ENCODE measurements at regions not wholly inside any gene's neighbourhood (a gene's known extent, or its start where the extent isn't known, plus 50 kb on each side); places are given as distances from the start of the nearest gene placed in this dataset.

DNA sequence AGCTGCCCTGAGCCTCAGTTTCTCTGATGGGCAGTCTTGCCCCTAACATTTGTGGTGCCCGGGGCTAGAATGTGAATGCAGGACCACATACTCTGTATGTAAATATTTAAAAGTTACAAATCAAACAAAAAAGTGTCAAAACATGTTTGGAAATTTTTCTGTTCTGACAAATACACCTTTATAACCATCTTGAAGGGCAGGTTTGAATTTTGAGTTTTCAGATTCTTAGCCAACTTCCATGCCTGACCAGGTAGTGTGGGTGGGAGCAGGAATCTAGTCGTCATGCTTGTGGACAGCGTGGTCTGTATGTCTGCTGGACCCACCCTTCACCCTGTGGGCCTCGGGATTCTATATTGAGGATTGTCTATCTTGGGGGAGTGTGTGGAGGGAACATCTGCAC lies 325.1 kb downstream of the SOX4 start:
- WGBS: 78% methylated on average over 4 of the region's 4 CpGs
- peaks cover 0 to 1% (median 0%) of the 10 kb centered on the region in 4 donors for H3K4me1 ChIP-seq (ENCODE audit: control insufficient read depth in 4 of 4, insufficient read depth in 4 of 4, low read length in 3 of 4)
- DNase-seq (ENCODE audit: low spot score): no peak
- peaks cover 0 to 2% (median 0%) of the 10 kb centered on the region in 4 donors for H3K27me3 ChIP-seq (ENCODE audit: control insufficient read depth in 4 of 4, insufficient read depth in 4 of 4, low read length in 3 of 4)
- H3K9me3 ChIP-seq (ENCODE audit: control insufficient read depth in 4 of 4, low read length in 3 of 4): no peaks in the 10 kb centered on the region
- no peak overlapping the region for H3K27ac ChIP-seq (ENCODE audit: low read depth in 1 of 2, low read length in 2 of 2)
- no peak overlapping the region for H3K4me3 ChIP-seq (ENCODE audit: low read depth in 1 of 3, low read length in 3 of 3)
- no peak overlapping the region for H3K9ac ChIP-seq (ENCODE audit: low read depth in 1 of 2, low read length in 2 of 2)
- H3K36me3 ChIP-seq (ENCODE audit: control insufficient read depth in 4 of 4, insufficient read depth in 3 of 4, low read depth in 1 of 4, low read length in 3 of 4): no peaks in the 10 kb centered on the region
- TF ChIP-seq FOXA1 (IDR thresholded peaks at IDR 0.05): no peak
- no peak for TF ChIP-seq JUND (IDR thresholded peaks at IDR 0.05)
- TF ChIP-seq HNF4A (conservative IDR thresholded peaks at IDR 0.05): no peak
- no peak for TF ChIP-seq SP1 (IDR thresholded peaks at IDR 0.05)
- TF ChIP-seq EGR1 (IDR thresholded peaks at IDR 0.05; ENCODE audit: low read depth in 2 of 2): no peak
- TF ChIP-seq, protein P1, sequence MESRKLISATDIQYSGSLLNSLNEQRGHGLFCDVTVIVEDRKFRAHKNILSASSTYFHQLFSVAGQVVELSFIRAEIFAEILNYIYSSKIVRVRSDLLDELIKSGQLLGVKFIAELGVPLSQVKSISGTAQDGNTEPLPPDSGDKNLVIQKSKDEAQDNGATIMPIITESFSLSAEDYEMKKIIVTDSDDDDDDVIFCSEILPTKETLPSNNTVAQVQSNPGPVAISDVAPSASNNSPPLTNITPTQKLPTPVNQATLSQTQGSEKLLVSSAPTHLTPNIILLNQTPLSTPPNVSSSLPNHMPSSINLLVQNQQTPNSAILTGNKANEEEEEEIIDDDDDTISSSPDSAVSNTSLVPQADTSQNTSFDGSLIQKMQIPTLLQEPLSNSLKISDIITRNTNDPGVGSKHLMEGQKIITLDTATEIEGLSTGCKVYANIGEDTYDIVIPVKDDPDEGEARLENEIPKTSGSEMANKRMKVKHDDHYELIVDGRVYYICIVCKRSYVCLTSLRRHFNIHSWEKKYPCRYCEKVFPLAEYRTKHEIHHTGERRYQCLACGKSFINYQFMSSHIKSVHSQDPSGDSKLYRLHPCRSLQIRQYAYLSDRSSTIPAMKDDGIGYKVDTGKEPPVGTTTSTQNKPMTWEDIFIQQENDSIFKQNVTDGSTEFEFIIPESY (IDR thresholded peaks at IDR 0.05): no peak
- no peak for TF ChIP-seq RXRA (IDR thresholded peaks at IDR 0.05)
- TF ChIP-seq HNF4G (IDR thresholded peaks at IDR 0.05): no peak
- TF ChIP-seq, protein P2, sequence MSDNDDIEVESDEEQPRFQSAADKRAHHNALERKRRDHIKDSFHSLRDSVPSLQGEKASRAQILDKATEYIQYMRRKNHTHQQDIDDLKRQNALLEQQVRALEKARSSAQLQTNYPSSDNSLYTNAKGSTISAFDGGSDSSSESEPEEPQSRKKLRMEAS (IDR thresholded peaks at IDR 0.05): no peak

DNA sequence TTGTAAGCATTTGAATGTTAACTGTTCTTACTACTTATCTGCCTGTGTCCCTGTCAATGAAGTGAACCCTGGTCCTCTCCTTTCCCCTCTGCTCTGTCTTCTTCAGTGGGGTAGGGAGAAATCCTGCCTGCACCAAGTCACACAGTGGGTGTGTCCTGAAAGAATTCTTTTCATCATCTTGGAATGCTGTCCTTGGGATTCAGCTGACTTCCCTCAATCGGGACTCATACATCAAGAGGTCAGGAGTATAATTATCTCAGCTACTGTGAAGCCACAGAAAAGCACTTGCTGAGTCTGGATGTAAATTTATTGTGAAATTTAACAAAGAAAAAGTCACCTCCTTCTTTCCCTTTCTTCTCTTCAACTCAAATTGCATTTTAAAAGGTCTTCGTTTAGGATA lies 328.5 kb downstream of the SOX4 start:
- WGBS: 57% methylated on average over 2 of the region's 2 CpGs
- DNase-seq (ENCODE audit: low spot score): no peak
- Histone ChIP-seq H3K27me3 (ENCODE audit: control insufficient read depth in 4 of 4, insufficient read depth in 4 of 4, low read length in 3 of 4) (peaks cover 0 to 2% (median 0%) of the 10 kb centered on the region in 4 donors), H3K4me3 (ENCODE audit: low read depth in 1 of 3, low read length in 3 of 3) (no peak overlapping the region), H3K9ac (ENCODE audit: low read depth in 1 of 2, low read length in 2 of 2) (no peak overlapping the region), H3K36me3 (ENCODE audit: control insufficient read depth in 4 of 4, insufficient read depth in 3 of 4, low read depth in 1 of 4, low read length in 3 of 4) (no peaks in the 10 kb centered on the region), H3K27ac (ENCODE audit: low read depth in 1 of 2, low read length in 2 of 2) (no peak overlapping the region), H3K9me3 (ENCODE audit: control insufficient read depth in 4 of 4, low read length in 3 of 4) (no peaks in the 10 kb centered on the region), H3K4me1 (ENCODE audit: control insufficient read depth in 4 of 4, insufficient read depth in 4 of 4, low read length in 3 of 4) (no peaks in the 10 kb centered on the region)
- TF ChIP-seq RAD21 (IDR thresholded peaks at IDR 0.05) (no peak), EGR1 (IDR thresholded peaks at IDR 0.05; ENCODE audit: low read depth in 2 of 2) (no peak), HNF4G (IDR thresholded peaks at IDR 0.05) (no peak), TAF1 (conservative IDR thresholded peaks at IDR 0.05) (no peak), RXRA (IDR thresholded peaks at IDR 0.05) (no peak), FOXA2 (IDR thresholded peaks at IDR 0.05) (no peak), HNF4A (conservative IDR thresholded peaks at IDR 0.05) (no peak), SP1 (IDR thresholded peaks at IDR 0.05) (no peak), FOXA1 (IDR thresholded peaks at IDR 0.05) (no peak), NR2F2 (IDR thresholded peaks at IDR 0.05) (no peak), JUND (IDR thresholded peaks at IDR 0.05) (no peak)
- TF ChIP-seq, protein P3, sequence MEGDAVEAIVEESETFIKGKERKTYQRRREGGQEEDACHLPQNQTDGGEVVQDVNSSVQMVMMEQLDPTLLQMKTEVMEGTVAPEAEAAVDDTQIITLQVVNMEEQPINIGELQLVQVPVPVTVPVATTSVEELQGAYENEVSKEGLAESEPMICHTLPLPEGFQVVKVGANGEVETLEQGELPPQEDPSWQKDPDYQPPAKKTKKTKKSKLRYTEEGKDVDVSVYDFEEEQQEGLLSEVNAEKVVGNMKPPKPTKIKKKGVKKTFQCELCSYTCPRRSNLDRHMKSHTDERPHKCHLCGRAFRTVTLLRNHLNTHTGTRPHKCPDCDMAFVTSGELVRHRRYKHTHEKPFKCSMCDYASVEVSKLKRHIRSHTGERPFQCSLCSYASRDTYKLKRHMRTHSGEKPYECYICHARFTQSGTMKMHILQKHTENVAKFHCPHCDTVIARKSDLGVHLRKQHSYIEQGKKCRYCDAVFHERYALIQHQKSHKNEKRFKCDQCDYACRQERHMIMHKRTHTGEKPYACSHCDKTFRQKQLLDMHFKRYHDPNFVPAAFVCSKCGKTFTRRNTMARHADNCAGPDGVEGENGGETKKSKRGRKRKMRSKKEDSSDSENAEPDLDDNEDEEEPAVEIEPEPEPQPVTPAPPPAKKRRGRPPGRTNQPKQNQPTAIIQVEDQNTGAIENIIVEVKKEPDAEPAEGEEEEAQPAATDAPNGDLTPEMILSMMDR (IDR thresholded peaks at IDR 0.05; ENCODE audit: low read depth, low read length, missing input control): no peak
- TF ChIP-seq, protein P1 (IDR thresholded peaks at IDR 0.05): no peak
- TF ChIP-seq, protein P4, sequence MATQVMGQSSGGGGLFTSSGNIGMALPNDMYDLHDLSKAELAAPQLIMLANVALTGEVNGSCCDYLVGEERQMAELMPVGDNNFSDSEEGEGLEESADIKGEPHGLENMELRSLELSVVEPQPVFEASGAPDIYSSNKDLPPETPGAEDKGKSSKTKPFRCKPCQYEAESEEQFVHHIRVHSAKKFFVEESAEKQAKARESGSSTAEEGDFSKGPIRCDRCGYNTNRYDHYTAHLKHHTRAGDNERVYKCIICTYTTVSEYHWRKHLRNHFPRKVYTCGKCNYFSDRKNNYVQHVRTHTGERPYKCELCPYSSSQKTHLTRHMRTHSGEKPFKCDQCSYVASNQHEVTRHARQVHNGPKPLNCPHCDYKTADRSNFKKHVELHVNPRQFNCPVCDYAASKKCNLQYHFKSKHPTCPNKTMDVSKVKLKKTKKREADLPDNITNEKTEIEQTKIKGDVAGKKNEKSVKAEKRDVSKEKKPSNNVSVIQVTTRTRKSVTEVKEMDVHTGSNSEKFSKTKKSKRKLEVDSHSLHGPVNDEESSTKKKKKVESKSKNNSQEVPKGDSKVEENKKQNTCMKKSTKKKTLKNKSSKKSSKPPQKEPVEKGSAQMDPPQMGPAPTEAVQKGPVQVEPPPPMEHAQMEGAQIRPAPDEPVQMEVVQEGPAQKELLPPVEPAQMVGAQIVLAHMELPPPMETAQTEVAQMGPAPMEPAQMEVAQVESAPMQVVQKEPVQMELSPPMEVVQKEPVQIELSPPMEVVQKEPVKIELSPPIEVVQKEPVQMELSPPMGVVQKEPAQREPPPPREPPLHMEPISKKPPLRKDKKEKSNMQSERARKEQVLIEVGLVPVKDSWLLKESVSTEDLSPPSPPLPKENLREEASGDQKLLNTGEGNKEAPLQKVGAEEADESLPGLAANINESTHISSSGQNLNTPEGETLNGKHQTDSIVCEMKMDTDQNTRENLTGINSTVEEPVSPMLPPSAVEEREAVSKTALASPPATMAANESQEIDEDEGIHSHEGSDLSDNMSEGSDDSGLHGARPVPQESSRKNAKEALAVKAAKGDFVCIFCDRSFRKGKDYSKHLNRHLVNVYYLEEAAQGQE (IDR thresholded peaks at IDR 0.05): no peak
- TF ChIP-seq, protein P2 (IDR thresholded peaks at IDR 0.05): no peak
